EL (cell line): ENCODE measurements at regions not wholly inside any gene's neighbourhood (a gene's known extent, or its start where the extent isn't known, plus 50 kb on each side); places are given as distances from the start of the nearest gene placed in this dataset.
"Not testable (repeated sequence)": the region's sequence is repeated elsewhere in the genome, so short reads cannot be mapped to it uniquely, and the experiment has no call there.

Experiments
- DNase-seq: peaks from one replicate; pipeline ENCODE4 v3.0.0-alpha.2; 2016

GRCh38 chr2:877747-878146, 72.9 kb upstream of the SNTG2 start:
- no peak for DNase-seq

- no peak for DNase-seq
These were observed 74.7 kb upstream of the SNTG2 start for GRCh38 chr2:875687-876615.

GRCh38 chr2:873651-874580, 76.7 kb upstream of the SNTG2 start:
- no peak for DNase-seq

- DNase-seq, result no peak
These were observed 77.6 kb upstream of the SNTG2 start for GRCh38 chr2:873027-873426.

GRCh38 chr2:871926-872680, 78.5 kb upstream of the SNTG2 start:
- DNase-seq, result no peak

- no peak for DNase-seq
These were observed 79.4 kb upstream of the SNTG2 start for GRCh38 chr2:871175-871727.

- DNase-seq, result no peak
These were observed 80.2 kb upstream of the SNTG2 start for GRCh38 chr2:870426-870825.

GRCh38 chr2:869894-870293, 80.8 kb upstream of the SNTG2 start:
- no peak for DNase-seq

GRCh38 chr2:869357-869871, 81.2 kb upstream of the SNTG2 start:
- DNase-seq, result no peak

- not testable (repeated sequence) for DNase-seq
These were observed 81.8 kb upstream of the SNTG2 start for GRCh38 chr2:868857-869256.

GRCh38 chr2:867296-867695, 83.4 kb upstream of the SNTG2 start:
- no peak for DNase-seq

- no peak for DNase-seq
These were observed 83.8 kb upstream of the SNTG2 start for GRCh38 chr2:866887-867286.

- DNase-seq, result no peak
These were observed 84.5 kb upstream of the SNTG2 start for GRCh38 chr2:866009-866680.

GRCh38 chr2:864501-865106, 86.0 kb upstream of the SNTG2 start:
- DNase-seq, result no peak

- no peak for DNase-seq
These were observed 86.8 kb upstream of the SNTG2 start for GRCh38 chr2:863732-864450.

GRCh38 chr2:862731-863466, 87.8 kb upstream of the SNTG2 start:
- no peak for DNase-seq

GRCh38 chr2:862355-862687, 88.3 kb upstream of the SNTG2 start:
- no peak for DNase-seq

GRCh38 chr2:861655-862354, 88.8 kb upstream of the SNTG2 start:
- DNase-seq, result no peak

GRCh38 chr2:860259-860855, 90.3 kb upstream of the SNTG2 start:
- no peak for DNase-seq
